ENCODE measurements at regions not wholly inside any gene's neighbourhood (a gene's known extent, or its start where the extent isn't known, plus 50 kb on each side); places are given as distances from the start of the nearest gene placed in this dataset.

DNA sequence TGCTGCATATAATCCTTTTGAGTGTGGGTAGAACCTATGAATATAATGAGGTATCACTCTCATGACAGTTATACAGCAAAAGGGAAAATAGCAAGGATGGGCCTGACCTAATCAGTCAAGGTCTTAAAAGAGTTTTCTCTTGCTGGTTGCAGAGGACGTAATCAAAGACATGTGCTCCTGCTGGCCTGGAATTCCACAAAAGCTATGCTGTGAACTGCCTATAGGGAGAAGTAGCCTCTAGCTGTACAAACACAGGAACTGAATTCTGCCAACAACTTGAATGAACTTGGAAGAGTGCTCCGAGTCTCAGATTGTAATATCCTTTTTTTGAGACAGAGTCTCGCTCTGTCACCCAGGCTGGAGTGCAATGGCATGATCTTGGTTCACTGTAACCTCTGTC lies 195.6 kb downstream of the PLK2 start:
- Histone ChIP-seq H3K9me3 (ENCODE audit: insufficient read depth, low read depth, low read length) (no peaks in the 10 kb centered on the region), H3K27ac (ENCODE audit: low read length) (no peak overlapping the region), H3K4me1 (ENCODE audit: insufficient read depth, low read length) (peaks cover 5% of the 10 kb centered on the region; the same call in 1 of the 2 replicates), H3K4me3 (ENCODE audit: low read length) (no peak overlapping the region), H3K9ac (ENCODE audit: low read depth, low read length) (no peak overlapping the region), H3K27me3 (ENCODE audit: insufficient read depth, low read length) (no peaks in the 10 kb centered on the region), H3K36me3 (ENCODE audit: insufficient read depth, low read depth, low read length) (no peaks in the 10 kb centered on the region)

DNA sequence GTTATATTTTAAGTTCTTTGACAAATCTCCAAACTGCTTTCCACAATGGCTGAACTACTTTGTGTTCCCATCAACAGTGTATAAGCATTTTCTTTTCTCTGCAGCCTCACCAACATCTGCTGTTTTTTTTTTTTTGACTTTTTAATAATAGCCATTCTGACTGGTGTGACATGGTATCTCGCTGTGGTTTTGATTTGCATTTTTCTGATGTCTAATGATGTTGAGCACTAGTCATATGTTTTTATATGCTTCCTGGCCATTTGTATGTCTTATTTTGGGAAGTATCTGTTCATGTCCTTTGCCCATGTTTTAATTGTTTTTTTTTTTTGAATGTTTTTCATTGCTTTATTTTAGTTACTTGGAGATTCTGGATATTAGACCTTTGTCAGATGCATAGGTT lies 196.6 kb downstream of the PLK2 start:
- no peaks in the 10 kb centered on the region for H3K36me3 ChIP-seq (ENCODE audit: insufficient read depth, low read depth, low read length)
- H3K27me3 ChIP-seq (ENCODE audit: insufficient read depth, low read length), result no peaks in the 10 kb centered on the region
- peaks cover 5% of the 10 kb centered on the region; the same call in 1 of the 2 replicates for H3K4me1 ChIP-seq (ENCODE audit: insufficient read depth, low read length)
- no peaks in the 10 kb centered on the region for H3K9me3 ChIP-seq (ENCODE audit: insufficient read depth, low read depth, low read length)
- H3K4me3 ChIP-seq (ENCODE audit: low read length), result no peak overlapping the region
- no peak overlapping the region for H3K27ac ChIP-seq (ENCODE audit: low read length)
- H3K9ac ChIP-seq (ENCODE audit: low read depth, low read length), result no peak overlapping the region

DNA sequence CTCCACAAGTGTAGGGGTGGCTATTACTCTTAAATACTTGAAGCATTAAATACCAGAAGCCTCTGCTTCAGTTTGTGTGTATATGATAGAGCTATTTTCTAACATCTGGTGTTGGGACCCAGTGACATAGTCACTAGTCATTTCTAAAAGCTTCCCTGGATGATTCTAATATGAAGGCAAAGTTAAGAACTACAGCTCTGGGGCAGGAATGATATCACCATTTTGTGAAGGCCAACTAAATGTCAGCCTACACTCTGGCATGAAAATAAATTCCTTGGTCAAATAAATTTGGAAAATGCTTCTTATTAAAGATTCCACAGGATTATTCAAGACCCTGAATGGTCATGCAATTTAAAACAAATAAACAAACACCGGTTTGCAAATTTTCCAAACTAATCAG lies 197.7 kb downstream of the PLK2 start:
- Histone ChIP-seq H3K4me1 (ENCODE audit: insufficient read depth, low read length) (peaks cover 5% of the 10 kb centered on the region; the same call in 1 of the 2 replicates), H3K27ac (ENCODE audit: low read length) (no peak overlapping the region)

DNA sequence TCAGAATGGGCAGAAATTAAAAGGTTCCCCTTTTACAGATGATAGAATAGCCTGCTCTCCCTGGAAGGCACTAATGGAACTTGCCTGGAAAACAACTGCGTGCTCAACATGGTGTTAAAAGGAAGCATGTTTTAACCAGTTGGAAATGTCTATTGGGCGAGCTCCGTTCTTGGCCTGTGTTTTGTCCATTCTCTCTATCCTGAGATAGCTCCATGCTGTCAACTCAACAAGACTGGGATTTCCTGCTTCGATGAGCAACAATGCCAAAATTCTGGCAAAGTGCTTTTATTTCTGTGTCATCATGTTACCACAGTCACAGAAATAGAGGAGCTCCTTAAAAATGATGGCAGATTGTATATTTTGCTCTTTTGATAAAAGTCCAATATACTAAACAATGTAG lies 198.3 kb downstream of the PLK2 start:
- Histone ChIP-seq H3K36me3 (ENCODE audit: insufficient read depth, low read depth, low read length) (no peaks in the 10 kb centered on the region), H3K9me3 (ENCODE audit: insufficient read depth, low read depth, low read length) (no peaks in the 10 kb centered on the region), H3K4me1 (ENCODE audit: insufficient read depth, low read length) (peaks cover 5% of the 10 kb centered on the region; the same call in 1 of the 2 replicates), H3K27me3 (ENCODE audit: insufficient read depth, low read length) (no peaks in the 10 kb centered on the region), H3K27ac (ENCODE audit: low read length) (no peak overlapping the region), H3K4me3 (ENCODE audit: low read length) (no peak overlapping the region), H3K9ac (ENCODE audit: low read depth, low read length) (no peak overlapping the region)

More for the DNA sequence above, 197.7 kb downstream of the PLK2 start:
- H3K9ac ChIP-seq (ENCODE audit: low read depth, low read length), result no peak overlapping the region
- H3K36me3 ChIP-seq (ENCODE audit: insufficient read depth, low read depth, low read length), result no peaks in the 10 kb centered on the region
- H3K4me3 ChIP-seq (ENCODE audit: low read length), result no peak overlapping the region
- no peaks in the 10 kb centered on the region for H3K27me3 ChIP-seq (ENCODE audit: insufficient read depth, low read length)
- H3K9me3 ChIP-seq (ENCODE audit: insufficient read depth, low read depth, low read length), result no peaks in the 10 kb centered on the region

DNA sequence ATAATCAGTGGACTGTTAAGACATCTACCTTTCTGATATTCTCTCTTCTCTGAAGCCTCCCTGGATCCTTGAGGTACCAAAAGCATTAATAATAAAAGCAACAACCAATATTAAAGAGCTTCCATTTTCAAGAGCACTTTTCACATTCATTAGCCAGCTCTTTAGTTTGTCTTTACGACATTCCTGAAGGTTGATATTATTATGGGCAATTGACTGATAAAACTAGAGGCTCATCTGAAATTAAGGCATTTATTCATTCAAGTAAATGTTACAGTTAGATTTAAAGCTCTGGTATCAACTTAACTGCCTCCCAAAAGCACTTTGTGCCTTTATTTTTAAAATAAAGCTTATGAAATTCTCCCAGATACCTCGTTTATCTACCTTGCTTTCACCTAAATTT lies 199.6 kb downstream of the PLK2 start:
- H3K27ac ChIP-seq (ENCODE audit: low read length), result no peak overlapping the region
- peaks cover 5% of the 10 kb centered on the region; the same call in 1 of the 2 replicates for H3K4me1 ChIP-seq (ENCODE audit: insufficient read depth, low read length)
- H3K9ac ChIP-seq (ENCODE audit: low read depth, low read length), result peak overlapping the region; percentile 26; the same call in 1 of the 2 replicates
- no peaks in the 10 kb centered on the region for H3K36me3 ChIP-seq (ENCODE audit: insufficient read depth, low read depth, low read length)
- no peaks in the 10 kb centered on the region for H3K27me3 ChIP-seq (ENCODE audit: insufficient read depth, low read length)
- no peak overlapping the region for H3K4me3 ChIP-seq (ENCODE audit: low read length)
- no peaks in the 10 kb centered on the region for H3K9me3 ChIP-seq (ENCODE audit: insufficient read depth, low read depth, low read length)

DNA sequence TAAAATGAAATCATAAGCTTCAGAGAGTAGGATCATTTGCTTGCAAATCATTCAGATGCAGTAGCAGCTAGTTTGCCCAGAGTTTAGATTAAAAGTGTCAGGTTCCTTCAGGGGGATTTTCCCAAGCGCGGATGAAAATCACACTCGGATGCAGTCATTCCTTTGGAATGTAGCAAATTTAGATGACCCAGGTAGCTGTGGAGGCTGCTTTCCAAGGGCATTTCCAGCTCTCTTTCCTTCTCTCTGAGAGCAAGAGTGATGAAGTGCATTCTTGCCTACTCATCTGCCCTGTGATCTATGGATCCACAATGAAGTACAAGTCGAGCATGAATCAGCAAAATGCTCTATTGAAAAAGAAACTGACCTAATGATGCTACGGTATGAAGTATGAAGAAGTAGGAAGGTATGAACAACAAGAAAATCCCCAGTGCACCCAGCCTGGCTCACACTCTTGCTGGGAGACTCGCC lies 200.2 kb downstream of the PLK2 start:
- peaks cover 5% of the 10 kb centered on the region; the same call in 1 of the 2 replicates for H3K4me1 ChIP-seq (ENCODE audit: insufficient read depth, low read length)
- H3K4me3 ChIP-seq (ENCODE audit: low read length), result no peak overlapping the region
- no peaks in the 10 kb centered on the region for H3K27me3 ChIP-seq (ENCODE audit: insufficient read depth, low read length)
- H3K27ac ChIP-seq (ENCODE audit: low read length), result no peak overlapping the region
- peak overlapping the region; percentile 26; the same call in 1 of the 2 replicates for H3K9ac ChIP-seq (ENCODE audit: low read depth, low read length)
- H3K9me3 ChIP-seq (ENCODE audit: insufficient read depth, low read depth, low read length), result no peaks in the 10 kb centered on the region
- H3K36me3 ChIP-seq (ENCODE audit: insufficient read depth, low read depth, low read length), result no peaks in the 10 kb centered on the region

DNA sequence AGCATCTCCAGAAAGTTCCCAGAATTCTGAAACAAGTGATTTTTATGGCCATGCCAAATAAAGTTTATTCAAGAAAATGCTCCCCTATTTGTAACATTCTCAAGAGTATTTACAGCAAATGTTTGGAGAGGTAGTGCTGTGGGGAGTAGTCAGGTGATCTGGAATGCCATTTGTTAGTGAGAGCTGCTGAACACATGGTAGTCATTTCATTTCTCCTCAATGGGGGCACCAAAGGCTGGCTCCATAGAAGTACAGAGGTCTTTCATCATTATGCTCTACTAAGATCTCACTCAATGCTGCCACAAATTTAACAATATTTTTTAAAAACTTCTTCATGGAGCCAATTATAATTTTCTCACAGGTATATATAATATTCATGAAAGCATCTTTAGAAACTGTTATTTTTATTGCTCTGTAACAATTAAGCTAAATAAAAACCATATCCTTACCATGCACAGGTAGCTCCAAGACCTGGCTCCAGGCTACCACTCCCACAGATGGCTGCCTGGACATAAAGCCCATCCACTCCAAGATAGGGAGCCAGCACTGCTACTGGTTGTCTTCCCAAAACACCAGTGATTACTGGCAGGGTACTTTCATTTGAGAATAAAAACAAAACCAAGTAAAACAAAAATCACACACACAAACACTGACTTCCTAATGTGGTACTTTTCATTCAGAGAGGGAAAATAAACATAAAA lies 200.8 kb downstream of the PLK2 start:
- H3K27ac ChIP-seq (ENCODE audit: low read length), result no peak overlapping the region
- H3K9me3 ChIP-seq (ENCODE audit: insufficient read depth, low read depth, low read length), result no peaks in the 10 kb centered on the region
- no peak overlapping the region; the same call in 1 of the 2 replicates for H3K9ac ChIP-seq (ENCODE audit: low read depth, low read length)
- peaks cover 5% of the 10 kb centered on the region; the same call in 1 of the 2 replicates for H3K4me1 ChIP-seq (ENCODE audit: insufficient read depth, low read length)
- H3K4me3 ChIP-seq (ENCODE audit: low read length), result no peak overlapping the region
- no peaks in the 10 kb centered on the region for H3K36me3 ChIP-seq (ENCODE audit: insufficient read depth, low read depth, low read length)
- H3K27me3 ChIP-seq (ENCODE audit: insufficient read depth, low read length), result no peaks in the 10 kb centered on the region

DNA sequence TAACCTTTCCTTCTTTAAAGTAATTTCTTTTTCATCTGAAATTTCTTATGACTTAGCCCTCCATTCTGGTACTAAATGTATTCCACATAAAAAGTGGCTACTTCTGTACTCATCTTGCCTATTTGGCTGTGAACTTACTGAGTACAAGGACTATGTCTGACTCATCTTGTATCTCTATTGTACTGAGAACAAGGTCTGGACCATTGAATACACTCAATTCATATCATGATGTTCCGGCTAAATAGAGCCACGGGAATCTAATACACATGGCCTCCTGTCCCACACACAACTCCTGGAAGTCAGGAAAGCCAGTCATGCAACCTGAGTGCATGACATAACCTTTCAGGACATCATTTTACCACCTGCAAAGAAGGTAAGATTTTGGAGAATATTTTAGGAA lies 203.9 kb downstream of the PLK2 start:
- peaks cover 8% of the 10 kb centered on the region; the same call in 1 of the 2 replicates for H3K4me1 ChIP-seq (ENCODE audit: insufficient read depth, low read length)
- no peaks in the 10 kb centered on the region for H3K9me3 ChIP-seq (ENCODE audit: insufficient read depth, low read depth, low read length)
- H3K36me3 ChIP-seq (ENCODE audit: insufficient read depth, low read depth, low read length), result no peaks in the 10 kb centered on the region
- H3K27ac ChIP-seq (ENCODE audit: low read length), result no peak overlapping the region
- H3K27me3 ChIP-seq (ENCODE audit: insufficient read depth, low read length), result no peaks in the 10 kb centered on the region
- H3K9ac ChIP-seq (ENCODE audit: low read depth, low read length), result no peak overlapping the region
- H3K4me3 ChIP-seq (ENCODE audit: low read length), result no peak overlapping the region

DNA sequence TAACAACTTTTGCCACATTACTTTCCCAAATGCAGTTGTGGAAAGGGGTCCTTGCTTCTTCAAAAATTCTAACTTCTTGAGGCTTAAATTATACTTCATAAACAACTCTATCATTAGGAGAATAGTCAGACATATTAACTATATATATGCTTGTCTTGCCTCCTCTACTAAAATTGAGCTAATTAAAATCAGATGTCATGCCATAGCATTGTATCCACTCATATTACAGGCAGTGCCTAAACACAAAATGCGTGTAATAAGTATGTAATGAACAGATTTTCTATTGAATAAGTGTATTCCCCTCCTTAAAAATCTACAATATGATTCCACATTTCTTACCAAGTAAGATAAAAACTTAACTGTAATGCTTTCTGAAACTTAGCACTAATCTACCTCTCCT lies 204.5 kb downstream of the PLK2 start:
- no peak overlapping the region for H3K9ac ChIP-seq (ENCODE audit: low read depth, low read length)

DNA sequence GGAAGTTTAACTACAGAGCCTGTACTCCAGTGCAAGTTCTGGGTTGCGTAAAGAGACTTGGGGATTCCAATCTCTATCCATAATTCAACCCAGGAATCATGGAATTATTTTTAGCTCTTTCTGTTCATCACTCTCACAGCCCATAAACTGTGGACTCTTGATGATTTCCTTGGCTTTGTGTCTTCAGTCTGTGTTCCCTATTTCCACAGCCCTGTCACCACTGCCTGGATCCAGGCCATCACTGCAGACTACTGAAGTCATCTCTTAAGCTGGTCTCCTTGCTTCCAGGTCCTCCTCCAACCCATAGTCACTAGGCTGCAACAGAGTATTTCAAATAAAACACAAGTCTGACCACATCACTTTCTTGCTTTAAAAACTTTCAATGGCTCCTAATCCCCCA lies 211.7 kb downstream of the PLK2 start:
- Histone ChIP-seq H3K9ac (ENCODE audit: low read depth, low read length) (no peak overlapping the region), H3K36me3 (ENCODE audit: insufficient read depth, low read depth, low read length) (no peaks in the 10 kb centered on the region), H3K4me3 (ENCODE audit: low read length) (no peak overlapping the region), H3K9me3 (ENCODE audit: insufficient read depth, low read depth, low read length) (no peaks in the 10 kb centered on the region), H3K4me1 (ENCODE audit: insufficient read depth, low read length) (peaks cover under 1% of the 10 kb centered on the region; the same call in 1 of the 2 replicates), H3K27me3 (ENCODE audit: insufficient read depth, low read length) (no peaks in the 10 kb centered on the region), H3K27ac (ENCODE audit: low read length) (no peak overlapping the region)

More for the DNA sequence above, 204.5 kb downstream of the PLK2 start:
- no peaks in the 10 kb centered on the region for H3K36me3 ChIP-seq (ENCODE audit: insufficient read depth, low read depth, low read length)
- H3K9me3 ChIP-seq (ENCODE audit: insufficient read depth, low read depth, low read length), result no peaks in the 10 kb centered on the region
- H3K4me3 ChIP-seq (ENCODE audit: low read length), result no peak overlapping the region
- peaks cover 8% of the 10 kb centered on the region; the same call in 1 of the 2 replicates for H3K4me1 ChIP-seq (ENCODE audit: insufficient read depth, low read length)
- H3K27me3 ChIP-seq (ENCODE audit: insufficient read depth, low read length), result no peaks in the 10 kb centered on the region
- no peak overlapping the region for H3K27ac ChIP-seq (ENCODE audit: low read length)

DNA sequence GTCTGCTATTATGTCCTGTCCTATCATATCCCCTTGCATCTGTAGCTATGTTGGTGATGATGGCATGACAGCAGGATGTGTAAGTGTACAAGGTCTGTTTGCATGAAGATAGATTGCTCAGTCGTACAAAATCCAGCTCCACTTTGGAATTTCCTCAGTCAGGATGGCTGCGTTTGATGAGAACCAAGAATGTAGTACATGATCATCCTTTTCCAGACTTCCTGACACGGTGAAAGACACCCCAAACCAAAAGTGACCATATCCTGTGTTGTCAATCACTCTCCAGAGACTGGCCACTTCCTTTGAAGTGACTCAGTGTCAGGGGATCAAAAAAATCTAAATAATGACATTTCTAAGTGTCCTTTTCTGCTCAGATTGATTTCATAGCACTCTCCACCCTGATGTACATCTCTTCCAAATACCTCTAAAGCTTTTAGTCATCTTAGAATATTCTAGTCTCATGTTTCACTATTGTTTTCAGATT lies 213.4 kb downstream of the PLK2 start:
- no peak overlapping the region for H3K4me3 ChIP-seq (ENCODE audit: low read length)
- no peak overlapping the region for H3K9ac ChIP-seq (ENCODE audit: low read depth, low read length)
- no peaks in the 10 kb centered on the region for H3K27me3 ChIP-seq (ENCODE audit: insufficient read depth, low read length)
- no peaks in the 10 kb centered on the region for H3K36me3 ChIP-seq (ENCODE audit: insufficient read depth, low read depth, low read length)
- no peaks in the 10 kb centered on the region for H3K4me1 ChIP-seq (ENCODE audit: insufficient read depth, low read length)
- H3K9me3 ChIP-seq (ENCODE audit: insufficient read depth, low read depth, low read length), result no peaks in the 10 kb centered on the region
- H3K27ac ChIP-seq (ENCODE audit: low read length), result no peak overlapping the region

DNA sequence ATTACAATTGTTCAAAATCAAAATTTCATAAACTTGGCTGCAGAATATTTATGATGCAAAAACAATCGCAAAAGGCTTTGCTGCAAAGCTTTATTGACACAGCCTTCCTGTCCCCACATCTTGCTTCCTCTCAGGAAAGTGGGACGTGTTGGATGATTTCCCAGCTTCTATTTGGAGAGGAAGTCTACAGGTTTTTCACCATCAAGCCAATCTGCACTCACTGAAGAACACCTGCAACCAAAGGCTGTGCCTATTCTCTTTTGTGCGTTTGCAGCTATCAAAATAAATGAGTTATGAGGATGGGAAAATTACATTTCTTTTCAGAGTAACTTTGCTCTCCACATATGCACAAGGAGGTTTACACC lies 214.4 kb downstream of the PLK2 start:
- Histone ChIP-seq H3K27ac (ENCODE audit: low read length) (no peak overlapping the region), H3K9me3 (ENCODE audit: insufficient read depth, low read depth, low read length) (no peaks in the 10 kb centered on the region), H3K9ac (ENCODE audit: low read depth, low read length) (no peak overlapping the region), H3K27me3 (ENCODE audit: insufficient read depth, low read length) (no peaks in the 10 kb centered on the region), H3K4me1 (ENCODE audit: insufficient read depth, low read length) (no peaks in the 10 kb centered on the region), H3K4me3 (ENCODE audit: low read length) (no peak overlapping the region), H3K36me3 (ENCODE audit: insufficient read depth, low read depth, low read length) (no peaks in the 10 kb centered on the region)
